GM23248 (cell line): ENCODE measurements at regions not wholly inside any gene's neighbourhood (a gene's known extent, or its start where the extent isn't known, plus 50 kb on each side); places are given as distances from the start of the nearest gene placed in this dataset.
"Not testable (repeated sequence)": the region's sequence is repeated elsewhere in the genome, so short reads cannot be mapped to it uniquely, and the experiment has no call there.

ENCODE experiments used
- EZH2 ChIP-seq: fragments of 200-600 bp; sonication (generic); IDR thresholded peaks from 2 replicates; pipeline ENCODE4 v1.6.1; 2018; ENCODE audit warnings: antibody characterized with exemption, mild to moderate bottlenecking; ENCODE audit not compliant: insufficient read depth, poor library complexity, severe bottlenecking
- EZH2phosphoT487 ChIP-seq: fragments of 200-600 bp; sonication (generic); IDR thresholded peaks from 2 replicates; pipeline ENCODE4 v1.6.1; 2018; ENCODE audit warnings: antibody characterized with exemption, moderate library complexity, mild to moderate bottlenecking, low read depth; ENCODE audit not compliant: insufficient read depth

GRCh38 chr1:60840476-60840875, 241.9 kb upstream of the NFIA start:
- TF ChIP-seq EZH2phosphoT487, EZH2: not testable (repeated sequence)
